OCI-LY3 (cell line): ENCODE measurements at regions not wholly inside any gene's neighbourhood (a gene's known extent, or its start where the extent isn't known, plus 50 kb on each side); places are given as distances from the start of the nearest gene placed in this dataset.

Experiments used
- H2AFZ ChIP-seq: fragments of 200-600, 300-600 bp; shearing (Covaris generic); 2 replicates; pipeline ENCODE4 v1.6.0; 2014; ENCODE audit warnings: antibody characterized with exemption, low read depth, low read length
- H3K27ac ChIP-seq: fragments of 200-600, 300-600 bp; sonication (generic); 2 replicates; pipeline ENCODE4 v1.5.1; 2014; ENCODE audit warnings: mild to moderate bottlenecking, low read length, moderate library complexity, mixed read lengths
- H3K27me3 ChIP-seq: fragments of 200-600, 300-600 bp; sonication (generic); 2 replicates; pipeline ENCODE4 v1.6.1; 2014; ENCODE audit warnings: low read depth, low read length, mixed read lengths
- H3K36me3 ChIP-seq: fragments of 200-600, 300-600 bp; sonication (generic); replicated peaks from 2 replicates; pipeline ENCODE3; 2014; ENCODE audit warnings: low read depth, low read length, mixed read lengths
- H3K4me1 ChIP-seq: fragments of 300-600, 200-600 bp; sonication (generic); 2 replicates; pipeline ENCODE4 v1.6.1; 2014; ENCODE audit warnings: low read length, mixed read lengths
- H3K4me2 ChIP-seq: fragments of 200-600, 300-600 bp; sonication (generic); 2 replicates; pipeline ENCODE4 v1.6.1; 2014; ENCODE audit warnings: low read length, mixed read lengths
- H3K4me3 ChIP-seq: fragments of 300-600, 200-600 bp; sonication (generic); 2 replicates; pipeline ENCODE4 v1.5.1; 2014; ENCODE audit warnings: antibody characterized with exemption, mild to moderate bottlenecking, low read length, moderate library complexity
- H3K79me2 ChIP-seq: fragments of 300-600, 200-600 bp; shearing (Covaris generic); 2 replicates; pipeline ENCODE4 v1.6.1; 2014; ENCODE audit warnings: mild to moderate bottlenecking, low read length, mixed read lengths
- H3K9ac ChIP-seq: fragments of 300-600, 200-600 bp; shearing (Covaris generic); 2 replicates; pipeline ENCODE4 v1.6.0; 2014; ENCODE audit warnings: mild to moderate bottlenecking, low read length, moderate library complexity
- H3K9me3 ChIP-seq: fragments of 200-600, 300-600 bp; shearing (Covaris generic); 2 replicates; pipeline ENCODE4 v1.6.1; 2014; ENCODE audit warnings: low read length, mixed read lengths; ENCODE audit not compliant: insufficient read depth
- H4K20me1 ChIP-seq: fragments of 200-600, 300-600 bp; sonication (generic); 2 replicates; pipeline ENCODE4 v1.6.1; 2016; ENCODE audit warnings: low read length, mixed read lengths; ENCODE audit not compliant: insufficient read depth
- EZH2phosphoT487 ChIP-seq: fragments of 200-600 bp; shearing (Covaris generic); IDR thresholded peaks from 2 replicates; pipeline ENCODE4 v1.6.1; 2018; ENCODE audit warnings: antibody characterized with exemption, mixed run types, low read depth
- TF ChIP-seq, protein P1 (sequence below): fragments of 200-600, 300-600 bp; sonication (generic); IDR thresholded peaks from 2 replicates; pipeline ENCODE4 v1.5.1; 2014; ENCODE audit warnings: antibody characterized with exemption, low read length, low read depth

DNA sequence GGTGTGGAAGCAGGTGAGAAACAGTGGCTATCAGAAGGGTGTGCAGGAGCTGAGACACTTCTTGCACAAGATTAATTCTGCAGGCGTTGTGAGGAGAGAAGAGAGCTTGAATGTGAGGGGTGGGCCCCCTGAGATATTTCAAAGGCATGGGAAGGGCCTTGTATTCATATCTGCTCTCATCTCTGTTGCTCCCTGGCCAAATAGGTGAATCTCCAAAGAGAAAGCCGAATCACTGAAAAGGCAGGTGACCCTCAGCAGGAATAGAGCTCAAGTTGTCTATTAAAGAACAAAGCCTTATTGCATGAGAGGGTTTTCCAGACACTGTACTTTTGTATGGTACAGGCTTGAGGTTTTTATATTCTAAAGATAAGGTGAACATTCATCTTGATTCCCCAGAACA, 373.1 kb downstream of the TMEM114 start:
- no peaks in the 10 kb centered on the region for H3K79me2 ChIP-seq
- no peak overlapping the region for H3K4me2 ChIP-seq
- TF ChIP-seq, protein P1, sequence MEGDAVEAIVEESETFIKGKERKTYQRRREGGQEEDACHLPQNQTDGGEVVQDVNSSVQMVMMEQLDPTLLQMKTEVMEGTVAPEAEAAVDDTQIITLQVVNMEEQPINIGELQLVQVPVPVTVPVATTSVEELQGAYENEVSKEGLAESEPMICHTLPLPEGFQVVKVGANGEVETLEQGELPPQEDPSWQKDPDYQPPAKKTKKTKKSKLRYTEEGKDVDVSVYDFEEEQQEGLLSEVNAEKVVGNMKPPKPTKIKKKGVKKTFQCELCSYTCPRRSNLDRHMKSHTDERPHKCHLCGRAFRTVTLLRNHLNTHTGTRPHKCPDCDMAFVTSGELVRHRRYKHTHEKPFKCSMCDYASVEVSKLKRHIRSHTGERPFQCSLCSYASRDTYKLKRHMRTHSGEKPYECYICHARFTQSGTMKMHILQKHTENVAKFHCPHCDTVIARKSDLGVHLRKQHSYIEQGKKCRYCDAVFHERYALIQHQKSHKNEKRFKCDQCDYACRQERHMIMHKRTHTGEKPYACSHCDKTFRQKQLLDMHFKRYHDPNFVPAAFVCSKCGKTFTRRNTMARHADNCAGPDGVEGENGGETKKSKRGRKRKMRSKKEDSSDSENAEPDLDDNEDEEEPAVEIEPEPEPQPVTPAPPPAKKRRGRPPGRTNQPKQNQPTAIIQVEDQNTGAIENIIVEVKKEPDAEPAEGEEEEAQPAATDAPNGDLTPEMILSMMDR = no peak
- no peaks in the 10 kb centered on the region for H4K20me1 ChIP-seq
- H3K9ac ChIP-seq = no peak overlapping the region
- H3K4me3 ChIP-seq = no peak overlapping the region
- no peak overlapping the region for H3K27ac ChIP-seq
- H3K9me3 ChIP-seq = no peaks in the 10 kb centered on the region
- H3K36me3 ChIP-seq = no peaks in the 10 kb centered on the region
- no peak overlapping the region for H2AFZ ChIP-seq
- no peaks in the 10 kb centered on the region for H3K27me3 ChIP-seq
- H3K4me1 ChIP-seq = no peaks in the 10 kb centered on the region

DNA sequence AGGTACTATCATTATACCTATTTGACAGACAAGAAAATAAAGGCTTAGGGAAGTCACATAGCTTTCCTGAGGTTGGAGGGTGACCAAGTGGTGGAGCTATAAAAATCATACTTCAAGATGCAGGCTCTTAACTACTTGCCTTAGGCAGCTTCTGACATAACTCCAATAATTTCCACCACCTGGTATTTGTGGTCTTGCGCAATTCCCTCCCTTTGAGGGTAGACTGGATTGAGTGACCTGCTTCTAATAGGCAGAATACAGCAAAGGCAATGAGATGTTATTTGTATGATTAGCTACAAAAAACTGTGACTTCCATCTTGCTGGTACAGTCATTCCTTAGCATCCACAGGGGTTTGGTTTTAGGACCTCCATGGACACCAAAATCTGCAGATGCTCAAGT, 385.5 kb downstream of the TMEM114 start:
- H3K9me3 ChIP-seq = no peaks in the 10 kb centered on the region
- no peaks in the 10 kb centered on the region for H3K27me3 ChIP-seq
- H3K9ac ChIP-seq = no peak overlapping the region
- no peak overlapping the region for H2AFZ ChIP-seq
- H4K20me1 ChIP-seq = no peaks in the 10 kb centered on the region
- TF ChIP-seq, protein P1 = no peak
- TF ChIP-seq EZH2phosphoT487 = no peak
- H3K4me3 ChIP-seq = no peak overlapping the region
- H3K79me2 ChIP-seq = no peaks in the 10 kb centered on the region
- H3K36me3 ChIP-seq = no peaks in the 10 kb centered on the region
- H3K4me2 ChIP-seq = no peak overlapping the region
- H3K4me1 ChIP-seq = no peaks in the 10 kb centered on the region
- no peak overlapping the region for H3K27ac ChIP-seq

DNA sequence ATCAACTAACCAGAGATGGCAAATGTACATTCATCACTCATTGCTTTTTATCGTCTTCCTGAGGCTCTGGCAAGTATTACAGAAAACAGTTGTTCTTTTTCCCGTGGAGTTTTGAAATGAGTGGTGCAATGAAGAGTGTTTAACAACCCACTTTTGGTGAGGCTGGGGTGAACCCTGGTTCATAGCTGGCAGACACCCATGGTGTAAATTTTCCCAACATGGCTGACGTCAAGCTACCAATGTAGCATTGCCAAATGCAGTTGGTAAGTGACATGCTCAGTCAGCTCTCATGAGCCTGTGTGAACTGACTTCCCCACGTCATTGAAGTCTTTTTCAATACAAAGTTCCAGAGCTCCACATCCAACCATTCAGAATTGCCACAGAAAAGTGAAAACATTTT, 386.2 kb downstream of the TMEM114 start:
- H2AFZ ChIP-seq = no peak overlapping the region
- TF ChIP-seq, protein P1 = no peak
- TF ChIP-seq EZH2phosphoT487 = no peak
- no peak overlapping the region for H3K27ac ChIP-seq

DNA sequence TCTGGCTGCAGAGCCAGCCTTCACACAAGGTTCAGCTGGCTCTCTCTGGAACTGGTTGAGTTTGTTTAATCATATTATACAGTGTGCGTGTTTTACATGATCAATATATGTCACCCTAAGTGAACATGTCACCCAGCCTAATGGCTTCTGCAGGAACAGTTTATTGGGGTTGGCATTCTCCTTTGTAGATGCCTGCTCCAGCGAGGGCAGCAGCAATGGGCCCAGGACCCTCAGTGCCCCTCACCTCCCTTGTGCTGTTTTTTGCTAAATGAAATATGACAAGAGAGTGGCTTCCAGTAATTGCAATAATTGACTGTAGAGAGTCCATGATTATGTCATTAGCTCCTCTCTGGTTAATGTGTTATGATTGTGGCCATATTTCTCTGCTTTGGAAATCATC, 387.2 kb downstream of the TMEM114 start:
- Histone ChIP-seq H3K4me2 (no peak overlapping the region), H3K27me3 (no peaks in the 10 kb centered on the region), H3K36me3 (no peaks in the 10 kb centered on the region), H4K20me1 (no peaks in the 10 kb centered on the region), H3K9me3 (no peaks in the 10 kb centered on the region), H3K4me1 (no peaks in the 10 kb centered on the region), H3K27ac (no peak overlapping the region), H2AFZ (no peak overlapping the region), H3K9ac (no peak overlapping the region), H3K79me2 (no peaks in the 10 kb centered on the region), H3K4me3 (no peak overlapping the region)
- TF ChIP-seq, protein P1 = no peak
- no peak for TF ChIP-seq EZH2phosphoT487

More for the DNA sequence above, 386.2 kb downstream of the TMEM114 start:
- no peaks in the 10 kb centered on the region for H3K9me3 ChIP-seq
- H3K79me2 ChIP-seq = no peaks in the 10 kb centered on the region
- H3K36me3 ChIP-seq = no peaks in the 10 kb centered on the region
- H3K4me1 ChIP-seq = no peaks in the 10 kb centered on the region
- no peak overlapping the region for H3K4me3 ChIP-seq
- no peaks in the 10 kb centered on the region for H4K20me1 ChIP-seq
- H3K4me2 ChIP-seq = no peak overlapping the region
- H3K27me3 ChIP-seq = no peaks in the 10 kb centered on the region
- H3K9ac ChIP-seq = no peak overlapping the region
